Fibroblast of lung (primary cell): ENCODE measurements at regions not wholly inside any gene's neighbourhood (a gene's known extent, or its start where the extent isn't known, plus 50 kb on each side); places are given as distances from the start of the nearest gene placed in this dataset.

Source experiments
- CTCF ChIP-seq, 2 donors: IDR thresholded peaks in 1 of 2; conservative IDR thresholded peaks in 1 of 2; 1 replicate in 1 of 2; 2 replicates in 1 of 2; pipeline ENCODE4 v1.5.1; 2011 to 2012; ENCODE audit warnings: low read length in 2 of 2, control low read depth in 1 of 2, inconsistent platforms in 1 of 2, low read depth in 1 of 2, mild to moderate bottlenecking in 1 of 2
- EZH2 ChIP-seq: IDR thresholded peaks from 2 replicates; pipeline ENCODE4 v1.5.1; 2012; ENCODE audit warnings: low read length, control low read depth, mild to moderate bottlenecking; ENCODE audit errors: missing control alignments

GRCh38 chr2:180520206-180520605 is 460.2 kb upstream of the UBE2E3 start:
- TF ChIP-seq CTCF (conservative IDR thresholded peaks at IDR 0.05 in 1 of 2, IDR thresholded peaks at IDR 0.05 in 1 of 2; ENCODE audit: low read depth in 1 of 2, low read length in 2 of 2) (no peak), EZH2 (no peak)
